Body of pancreas (tissue), 4 donors: ENCODE measurements at regions not wholly inside any gene's neighbourhood (a gene's known extent, or its start where the extent isn't known, plus 50 kb on each side); places are given as distances from the start of the nearest gene placed in this dataset.

Experiments used
- ATAC-seq: fragments of 150-250 bp; one replicate; pipeline ENCODE4 v1.9.1; 2016
- DNase-seq, 4 donors: peaks; one replicate each; pipeline ENCODE4 v3.0.0-alpha.2; 2019
- H3K27ac ChIP-seq, 4 donors: fragments of 200-600 bp; sonication (generic); 1 replicate in 3 of 4; 2 replicates in 1 of 4; pipeline versions ENCODE4 v1.5.1 to v1.6.1; 2016 to 2019; ENCODE audit warnings: mild to moderate bottlenecking in 1 of 4, mixed read lengths in 1 of 4, moderate library complexity in 1 of 4
- H3K27me3 ChIP-seq, 2 donors: fragments of 200-600 bp; sonication (generic); one replicate each; pipeline ENCODE4 v1.6.0; 2016; ENCODE audit warnings: mild to moderate bottlenecking in 1 of 2
- H3K36me3 ChIP-seq, 2 donors: fragments of 200-600 bp; sonication (generic); replicated peaks in 1 of 2; 2 replicates each; pipeline ENCODE4 v1.5.1; 2016; ENCODE audit warnings: low read depth in 2 of 2; ENCODE audit not compliant: insufficient read depth in 1 of 2
- H3K4me1 ChIP-seq: fragments of 200-600 bp; sonication (generic); one replicate; pipeline ENCODE4 v1.6.0; 2016
- H3K4me3 ChIP-seq, 2 donors: fragments of 200-600 bp; sonication (generic); 1 replicate in 1 of 2; 2 replicates in 1 of 2; pipeline ENCODE4 v1.5.1; 2016 to 2019
- H3K9me3 ChIP-seq, 3 donors: fragments of 200-600 bp; sonication (generic); 1 replicate in 2 of 3; 2 replicates in 1 of 3; pipeline ENCODE4 v1.5.1; 2016
- POLR2A ChIP-seq, 3 donors: fragments of 450-650 bp; IDR thresholded peaks; one replicate each; pipeline ENCODE4 v1.6.1; 2016; ENCODE audit warnings: antibody characterized with exemption in 3 of 3, mild to moderate bottlenecking in 2 of 3
- WGBS, 2 donors: methylation state at CpG; one replicate each; pipeline ENCODE4 v1.1.5; 2017; 5-methylcytosine and 5-hydroxymethylcytosine counted together
- intact Hi-C: fragments of 100-400 bp; cut with DNase I; formaldehyde crosslinking; loops from one replicate; pipeline ENCODE4 v1.15.1; 2023
- TF ChIP-seq, protein P1 (sequence below), 7 experiments: fragments of 450-650 bp in 4 of 7; fragments of 200-600 bp in 3 of 7; sonication (generic) in 3 of 7; IDR thresholded peaks; one replicate each; pipeline ENCODE4 v1.5.1; 2016 to 2019; ENCODE audit warnings: antibody characterized with exemption in 7 of 7

DNA sequence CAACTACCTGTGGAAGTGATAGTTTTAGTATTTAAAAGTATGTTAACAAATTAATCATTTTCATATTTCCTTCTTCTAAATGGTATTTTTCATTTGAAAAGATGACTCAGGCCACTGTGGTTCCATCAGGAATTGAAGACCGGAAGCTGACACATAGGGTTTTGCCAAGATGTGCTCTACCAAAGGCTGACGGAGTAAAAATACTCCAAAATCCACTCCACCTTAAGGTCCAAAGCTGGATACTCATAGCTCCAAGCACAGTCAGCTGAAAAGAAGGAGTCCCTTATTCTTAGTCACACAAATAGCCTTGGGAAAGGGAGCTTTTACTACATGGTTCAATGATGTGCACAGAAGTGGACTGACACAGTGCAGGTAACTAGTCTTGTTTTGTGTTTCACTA, 472.0 kb downstream of the ARAP2 start:
- Histone ChIP-seq H3K27ac (no peak overlapping the region), H3K4me1 (no peaks in the 10 kb centered on the region), H3K9me3 (no peaks in the 10 kb centered on the region), H3K27me3 (no peaks in the 10 kb centered on the region), H3K4me3 (no peak overlapping the region), H3K36me3 (no peaks in the 10 kb centered on the region)
- 80 to 86% methylated on average over 2 of the region's 2 CpGs for WGBS, 2 donors
- TF ChIP-seq, protein P1, sequence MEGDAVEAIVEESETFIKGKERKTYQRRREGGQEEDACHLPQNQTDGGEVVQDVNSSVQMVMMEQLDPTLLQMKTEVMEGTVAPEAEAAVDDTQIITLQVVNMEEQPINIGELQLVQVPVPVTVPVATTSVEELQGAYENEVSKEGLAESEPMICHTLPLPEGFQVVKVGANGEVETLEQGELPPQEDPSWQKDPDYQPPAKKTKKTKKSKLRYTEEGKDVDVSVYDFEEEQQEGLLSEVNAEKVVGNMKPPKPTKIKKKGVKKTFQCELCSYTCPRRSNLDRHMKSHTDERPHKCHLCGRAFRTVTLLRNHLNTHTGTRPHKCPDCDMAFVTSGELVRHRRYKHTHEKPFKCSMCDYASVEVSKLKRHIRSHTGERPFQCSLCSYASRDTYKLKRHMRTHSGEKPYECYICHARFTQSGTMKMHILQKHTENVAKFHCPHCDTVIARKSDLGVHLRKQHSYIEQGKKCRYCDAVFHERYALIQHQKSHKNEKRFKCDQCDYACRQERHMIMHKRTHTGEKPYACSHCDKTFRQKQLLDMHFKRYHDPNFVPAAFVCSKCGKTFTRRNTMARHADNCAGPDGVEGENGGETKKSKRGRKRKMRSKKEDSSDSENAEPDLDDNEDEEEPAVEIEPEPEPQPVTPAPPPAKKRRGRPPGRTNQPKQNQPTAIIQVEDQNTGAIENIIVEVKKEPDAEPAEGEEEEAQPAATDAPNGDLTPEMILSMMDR (IDR thresholded peaks at IDR 0.05) = no peak
- TF ChIP-seq POLR2A (IDR thresholded peaks at IDR 0.05) = no peak
- DNase-seq = no peak
- no peak for ATAC-seq
- intact Hi-C loops = no loop called here

DNA sequence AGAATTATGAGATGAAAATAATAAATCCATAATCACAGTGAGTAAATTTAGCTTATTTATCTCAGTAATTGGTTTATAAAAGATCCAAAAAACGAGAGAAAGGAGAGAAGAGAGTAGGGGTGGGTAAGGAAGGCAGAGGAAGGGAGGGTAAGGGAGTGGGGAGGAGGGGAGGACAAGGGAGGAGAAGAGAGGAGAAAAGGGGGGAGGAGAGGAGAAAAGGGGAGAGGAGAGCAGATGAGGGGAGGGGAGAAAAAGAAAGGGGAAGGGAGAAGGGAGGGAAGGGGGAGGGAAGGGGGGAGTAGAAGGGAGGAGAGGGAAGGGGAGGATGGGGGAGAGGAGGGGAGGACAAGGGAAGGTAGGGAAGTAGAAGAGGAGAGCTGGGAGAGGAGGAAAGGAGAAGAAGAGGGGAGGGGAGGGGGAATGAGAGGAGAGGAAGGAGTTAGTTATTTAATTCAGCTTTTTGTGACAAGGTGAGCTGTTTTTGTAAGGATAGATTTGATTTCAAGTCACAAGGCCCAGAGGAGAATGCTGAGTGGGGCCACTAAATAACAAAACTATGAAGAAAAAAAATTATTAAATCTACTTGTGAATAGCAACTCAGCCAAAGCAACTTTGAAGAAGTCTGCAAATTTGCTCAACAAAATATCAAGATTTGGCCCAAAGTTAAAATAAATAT, 454.3 kb downstream of the ARAP2 start:
- DNase-seq = no peak
- Histone ChIP-seq H3K4me1 (no peaks in the 10 kb centered on the region), H3K4me3 (no peak overlapping the region), H3K27ac (no peak overlapping the region), H3K36me3 (no peaks in the 10 kb centered on the region), H3K9me3 (no peaks in the 10 kb centered on the region), H3K27me3 (no peaks in the 10 kb centered on the region)
- intact Hi-C loops = no loop called here
- ATAC-seq = no peak
- TF ChIP-seq, protein P1 (IDR thresholded peaks at IDR 0.05) = no peak
- no peak for TF ChIP-seq POLR2A (IDR thresholded peaks at IDR 0.05)
- WGBS, 2 donors = 30 to 40% methylated on average over 1 of the region's 1 CpG

DNA sequence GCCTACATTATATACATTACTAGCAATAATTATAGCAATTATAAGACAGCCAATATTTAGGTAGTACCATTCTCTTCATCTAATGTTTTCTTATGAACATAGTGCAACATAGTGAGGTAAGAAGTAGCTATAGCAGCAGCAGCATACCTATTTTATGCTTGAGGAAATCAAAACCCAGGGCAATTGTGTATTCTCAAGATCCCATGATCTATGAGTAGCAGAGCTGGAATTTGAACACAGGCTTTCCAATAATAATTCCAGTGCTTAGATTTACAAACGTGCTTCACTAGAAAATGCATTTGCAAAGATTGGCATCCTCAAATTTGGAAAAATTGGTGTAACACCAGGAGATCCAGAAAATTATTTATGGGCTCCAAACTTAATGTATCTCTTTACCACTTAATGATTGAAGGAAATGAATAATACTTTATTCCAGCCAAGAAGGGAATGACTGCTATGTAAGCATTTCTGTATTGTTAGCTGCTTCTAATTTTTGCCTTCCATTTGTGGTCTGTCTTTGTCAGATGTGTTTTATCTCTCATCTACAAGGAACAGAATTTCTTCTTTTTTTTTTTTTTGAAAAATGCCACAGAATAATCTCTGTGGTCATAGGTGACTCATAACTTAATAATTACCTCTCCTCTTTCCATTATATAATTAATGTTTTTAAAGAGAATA, 451.1 kb downstream of the ARAP2 start:
- no peak for ATAC-seq
- Histone ChIP-seq H3K27me3 (no peaks in the 10 kb centered on the region), H3K4me3 (no peak overlapping the region), H3K36me3 (no peaks in the 10 kb centered on the region), H3K9me3 (no peaks in the 10 kb centered on the region), H3K4me1 (no peaks in the 10 kb centered on the region), H3K27ac (no peak overlapping the region)
- DNase-seq = no peak
- intact Hi-C loops = no loop called here
- WGBS, 2 donors = 32 to 45% methylated on average over 1 of the region's 1 CpG
- TF ChIP-seq, protein P1 (IDR thresholded peaks at IDR 0.05) = no peak
- TF ChIP-seq POLR2A (IDR thresholded peaks at IDR 0.05) = no peak

DNA sequence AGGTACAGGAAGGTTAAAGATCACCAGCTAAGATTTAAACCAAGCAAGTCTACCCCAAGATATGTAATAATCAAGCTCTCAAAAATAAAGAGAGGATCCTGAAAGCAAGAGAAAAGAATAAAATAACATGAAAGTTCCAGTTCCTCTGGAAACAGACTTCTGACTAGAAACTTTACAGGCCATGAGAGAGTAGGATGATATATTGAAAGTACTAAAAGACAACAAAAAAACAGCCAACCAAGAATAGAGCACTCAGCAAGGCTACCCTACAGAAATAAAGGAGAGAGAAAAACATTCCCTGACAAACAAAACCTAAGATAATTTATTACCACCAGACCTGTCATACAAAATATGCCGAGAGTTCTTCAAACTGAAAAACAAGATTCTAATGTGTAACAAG, 450.5 kb downstream of the ARAP2 start:
- Histone ChIP-seq H3K36me3 (no peaks in the 10 kb centered on the region), H3K4me1 (no peaks in the 10 kb centered on the region), H3K9me3 (no peaks in the 10 kb centered on the region), H3K4me3 (no peak overlapping the region), H3K27me3 (no peaks in the 10 kb centered on the region), H3K27ac (no peak overlapping the region)
- DNase-seq (no peak), ATAC-seq (no peak)
- intact Hi-C loops = no loop called here
- 63 to 79% methylated on average over 1 of the region's 1 CpG for WGBS, 2 donors
- TF ChIP-seq, protein P1 (IDR thresholded peaks at IDR 0.05) = no peak
- no peak for TF ChIP-seq POLR2A (IDR thresholded peaks at IDR 0.05)

- intact Hi-C loops = no loop called here
- no peak overlapping the region for H3K4me3 ChIP-seq
- DNase-seq (no peak), ATAC-seq (no peak)
- no peaks in the 10 kb centered on the region for H3K27me3 ChIP-seq
- WGBS, 2 donors = 50 to 69% methylated on average over 2 to 5 of the region's 5 CpGs
- no peak for TF ChIP-seq POLR2A (IDR thresholded peaks at IDR 0.05)
- TF ChIP-seq, protein P1 (IDR thresholded peaks at IDR 0.05) = no peak
- no peak overlapping the region for H3K27ac ChIP-seq
- H3K4me1 ChIP-seq = no peaks in the 10 kb centered on the region
- no peaks in the 10 kb centered on the region for H3K36me3 ChIP-seq
- H3K9me3 ChIP-seq = no peaks in the 10 kb centered on the region
Observed at GRCh38 chr4:35800669-35801068, 443.6 kb downstream of the ARAP2 start.
